GM12864 (cell line): ENCODE measurements at regions not wholly inside any gene's neighbourhood (a gene's known extent, or its start where the extent isn't known, plus 50 kb on each side); places are given as distances from the start of the nearest gene placed in this dataset.

Experiments
- DNase-seq: peaks from one replicate; pipeline ENCODE4 v3.0.0-alpha.2; 2011; ENCODE audit warnings: low read depth
- H3K4me3 ChIP-seq: 2 replicates; pipeline ENCODE4 v1.5.1; 2011; ENCODE audit warnings: mild to moderate bottlenecking, low read depth, low read length, control low read depth
- TF ChIP-seq, protein P1 (sequence below): IDR thresholded peaks from 2 replicates; pipeline ENCODE4 v1.5.1; 2011; ENCODE audit warnings: low read depth, mild to moderate bottlenecking, moderate library complexity, low read length, control low read depth, inconsistent platforms; ENCODE audit errors: missing control alignments

DNA sequence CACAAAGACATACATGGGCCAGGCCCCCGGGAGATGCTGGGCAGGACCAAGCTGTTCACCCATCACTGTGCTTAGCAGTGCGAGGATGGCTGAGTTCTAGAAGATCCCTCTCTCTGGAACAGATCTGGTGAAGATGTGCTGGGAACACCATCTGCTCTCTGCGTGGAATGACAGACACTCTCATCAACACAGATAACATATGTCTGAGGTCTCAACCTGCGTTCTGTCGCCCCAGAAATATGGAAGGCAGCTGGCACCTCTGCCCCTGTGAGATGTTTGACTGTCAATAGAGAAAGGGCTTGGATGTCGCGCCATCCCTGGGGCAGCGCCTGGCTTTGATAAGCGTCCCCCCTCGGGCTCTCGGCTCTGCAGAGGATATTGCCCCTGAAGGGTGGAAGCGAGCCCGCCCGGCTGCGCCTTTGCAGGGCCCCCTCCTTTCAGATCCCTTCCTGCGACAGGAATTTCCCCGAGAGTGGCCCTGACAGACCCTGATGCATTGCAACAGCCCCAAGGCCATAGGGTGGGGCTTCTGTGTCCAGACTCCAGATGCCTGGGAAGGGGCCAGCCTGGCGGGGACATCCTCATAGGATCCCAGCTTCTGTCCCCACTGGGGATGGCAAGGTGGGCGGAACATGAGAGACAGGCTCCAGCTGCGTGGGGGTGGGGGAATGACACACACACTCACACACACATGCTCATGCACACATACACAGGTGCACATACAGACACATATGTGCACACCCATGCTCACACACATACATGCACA is 86.9 kb upstream of the ZNF469 start:
- TF ChIP-seq, protein P1, sequence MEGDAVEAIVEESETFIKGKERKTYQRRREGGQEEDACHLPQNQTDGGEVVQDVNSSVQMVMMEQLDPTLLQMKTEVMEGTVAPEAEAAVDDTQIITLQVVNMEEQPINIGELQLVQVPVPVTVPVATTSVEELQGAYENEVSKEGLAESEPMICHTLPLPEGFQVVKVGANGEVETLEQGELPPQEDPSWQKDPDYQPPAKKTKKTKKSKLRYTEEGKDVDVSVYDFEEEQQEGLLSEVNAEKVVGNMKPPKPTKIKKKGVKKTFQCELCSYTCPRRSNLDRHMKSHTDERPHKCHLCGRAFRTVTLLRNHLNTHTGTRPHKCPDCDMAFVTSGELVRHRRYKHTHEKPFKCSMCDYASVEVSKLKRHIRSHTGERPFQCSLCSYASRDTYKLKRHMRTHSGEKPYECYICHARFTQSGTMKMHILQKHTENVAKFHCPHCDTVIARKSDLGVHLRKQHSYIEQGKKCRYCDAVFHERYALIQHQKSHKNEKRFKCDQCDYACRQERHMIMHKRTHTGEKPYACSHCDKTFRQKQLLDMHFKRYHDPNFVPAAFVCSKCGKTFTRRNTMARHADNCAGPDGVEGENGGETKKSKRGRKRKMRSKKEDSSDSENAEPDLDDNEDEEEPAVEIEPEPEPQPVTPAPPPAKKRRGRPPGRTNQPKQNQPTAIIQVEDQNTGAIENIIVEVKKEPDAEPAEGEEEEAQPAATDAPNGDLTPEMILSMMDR, result no peak
- no peak for DNase-seq
- H3K4me3 ChIP-seq, result no peak overlapping the region

DNA sequence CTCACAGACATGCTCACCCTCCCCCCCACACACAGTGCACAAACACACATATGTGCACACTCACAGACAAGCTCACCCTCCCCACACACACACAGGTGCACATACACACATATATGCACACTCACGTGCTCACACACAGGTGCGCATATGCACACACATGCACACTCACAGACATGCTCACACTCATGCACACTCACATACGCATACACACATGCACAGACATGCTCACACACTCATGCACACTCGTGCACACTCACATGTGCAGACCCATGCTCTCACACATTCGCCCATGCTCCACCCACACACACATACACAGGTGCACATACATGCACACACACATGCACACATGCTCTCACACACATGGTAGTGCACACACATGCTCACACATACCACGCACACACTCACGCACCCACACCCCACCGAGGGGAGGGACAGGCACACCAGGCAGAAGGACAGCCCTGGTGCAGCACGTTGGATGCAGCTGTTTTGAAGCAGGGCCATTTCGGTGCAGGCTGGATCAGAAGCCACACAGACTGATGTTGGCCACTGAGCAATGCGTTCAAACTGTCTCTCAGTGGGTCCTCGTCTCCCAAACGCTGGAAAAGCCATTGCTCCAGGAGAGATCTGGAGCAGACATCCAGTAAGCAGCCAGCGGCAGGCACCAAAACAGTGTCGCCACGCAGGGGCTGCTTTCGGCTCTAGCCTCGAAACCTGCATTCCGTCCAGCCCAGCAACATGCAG is 86.2 kb upstream of the ZNF469 start:
- TF ChIP-seq, protein P1, result no peak
- DNase-seq, result no peak
- H3K4me3 ChIP-seq, result no peak overlapping the region

- no peak for DNase-seq
- TF ChIP-seq, protein P1, result no peak
- no peak overlapping the region for H3K4me3 ChIP-seq
These were observed 85.5 kb upstream of the ZNF469 start for GRCh38 chr16:88297178-88297720.

DNA sequence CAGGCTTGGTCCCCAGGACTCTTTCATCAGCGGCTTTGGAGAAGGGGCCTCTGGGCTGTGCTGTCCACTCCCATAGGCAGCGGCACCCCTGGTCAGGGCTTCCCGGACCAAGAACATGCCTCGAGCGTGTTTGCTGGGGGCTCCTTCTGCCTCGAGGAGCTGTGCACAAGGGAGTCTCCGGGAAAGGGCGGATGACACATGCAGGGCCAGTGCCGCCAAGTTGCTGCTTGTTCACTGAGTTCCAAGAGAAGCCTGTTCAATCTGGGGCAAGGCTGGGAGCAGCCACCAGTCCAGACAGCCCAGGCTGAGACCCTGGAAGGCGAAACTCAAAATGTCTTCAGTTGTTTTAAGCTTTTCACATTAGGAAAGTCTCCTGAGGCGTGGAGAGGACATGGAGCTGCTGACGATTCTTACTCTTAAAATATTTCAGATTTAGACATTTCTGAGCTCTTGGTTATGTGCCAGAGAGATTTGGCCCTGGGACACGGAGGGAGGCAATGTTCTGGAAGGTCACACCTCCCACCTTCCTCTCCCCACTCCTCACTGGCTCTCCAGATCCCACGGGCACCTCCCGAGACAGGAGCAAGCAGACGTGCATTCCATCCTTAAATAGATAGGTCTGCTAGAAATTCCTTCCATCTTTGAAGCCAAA is 84.5 kb upstream of the ZNF469 start:
- TF ChIP-seq, protein P1, result no peak
- DNase-seq, result no peak
- H3K4me3 ChIP-seq, result no peak overlapping the region

DNA sequence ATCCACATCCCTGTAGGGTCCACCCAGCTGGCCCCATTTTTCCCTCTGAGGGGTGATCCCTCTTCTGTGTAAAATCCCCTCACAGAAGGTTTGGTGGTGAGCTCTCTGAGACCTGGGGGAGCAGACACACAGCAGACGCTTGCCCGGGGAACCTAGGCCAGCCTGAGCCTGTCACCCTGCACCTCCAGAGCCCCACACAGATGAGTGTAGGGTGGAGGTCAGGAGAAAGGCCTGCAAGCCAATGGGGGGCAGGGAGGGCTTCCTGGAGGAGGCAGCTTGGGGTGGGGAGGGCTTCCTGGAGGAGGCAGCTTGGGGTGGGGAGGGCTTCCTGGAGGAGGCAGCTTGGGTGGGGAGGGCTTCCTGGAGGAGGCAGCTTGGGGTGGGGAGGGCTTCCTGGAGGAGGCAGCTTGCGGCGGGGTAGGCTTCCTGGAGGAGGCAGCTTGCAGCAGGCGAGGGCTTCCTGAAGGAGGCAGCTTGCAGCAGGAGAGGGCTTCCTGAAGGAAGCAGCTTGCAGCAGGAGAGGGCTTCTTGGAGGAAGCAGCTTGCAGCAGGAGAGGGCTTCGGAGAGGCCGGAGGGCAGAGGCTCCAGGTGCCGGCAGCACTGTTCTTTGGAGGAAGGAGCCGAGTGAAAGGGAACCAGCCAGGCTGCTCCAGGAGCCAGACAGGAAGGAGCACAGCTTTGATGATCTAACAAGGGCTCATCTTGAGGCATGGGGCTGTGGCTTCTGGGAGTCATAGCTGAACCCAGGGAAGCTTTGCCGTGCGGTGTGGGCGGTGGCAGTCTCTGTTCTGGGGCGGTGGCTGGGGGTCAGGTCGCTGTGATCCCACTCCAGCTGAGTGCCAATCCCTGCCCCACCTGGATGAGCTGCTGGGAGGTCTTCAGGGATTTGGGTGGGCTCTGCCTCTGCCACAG is 83.7 kb upstream of the ZNF469 start:
- no peak overlapping the region for H3K4me3 ChIP-seq
- TF ChIP-seq, protein P1, result no peak
- DNase-seq, result no peak
